Trophoblast cell (in vitro differentiated cells and primary cell): ENCODE measurements at regions not wholly inside any gene's neighbourhood (a gene's known extent, or its start where the extent isn't known, plus 50 kb on each side); places are given as distances from the start of the nearest gene placed in this dataset.
A peak's percentile ranks its signal among the peaks of the same experiment; 100 is the strongest.
"Not testable (repeated sequence)": the region's sequence is repeated elsewhere in the genome, so short reads cannot be mapped to it uniquely, and the experiment has no call there.

Source experiments
- DNase-seq, 2 donors: peaks; one replicate each; pipeline ENCODE4 v3.0.0-alpha.2; 2016
- H2AFZ ChIP-seq: 2 replicates; pipeline ENCODE4 v1.6.1; 2013; ENCODE audit warnings: low read length, moderate library complexity, mild to moderate bottlenecking; ENCODE audit not compliant: insufficient read depth, poor library complexity
- H2AK5ac ChIP-seq: 2 replicates; pipeline ENCODE4 v1.6.1; 2013; ENCODE audit warnings: mild to moderate bottlenecking, low read length
- H2BK120ac ChIP-seq: 2 replicates; pipeline ENCODE4 v1.6.1; 2013; ENCODE audit warnings: low read length, mild to moderate bottlenecking, moderate library complexity; ENCODE audit not compliant: insufficient read depth, poor library complexity
- H2BK12ac ChIP-seq: 2 replicates; pipeline ENCODE4 v1.6.1; 2013; ENCODE audit warnings: mild to moderate bottlenecking, low read length, moderate library complexity
- H2BK5ac ChIP-seq: 2 replicates; pipeline ENCODE4 v1.6.1; 2013; ENCODE audit warnings: low read length, low read depth, moderate library complexity, mild to moderate bottlenecking; ENCODE audit not compliant: poor library complexity
- H3K14ac ChIP-seq: 2 replicates; pipeline ENCODE4 v1.6.1; 2013; ENCODE audit warnings: mild to moderate bottlenecking, low read length
- H3K18ac ChIP-seq: 2 replicates; pipeline ENCODE4 v1.6.1; 2013; ENCODE audit warnings: mild to moderate bottlenecking, low read length
- H3K23ac ChIP-seq: 2 replicates; pipeline ENCODE4 v1.6.1; 2013; ENCODE audit warnings: low read length
- H3K27ac ChIP-seq: 2 replicates; pipeline ENCODE4 v1.5.1; 2013; ENCODE audit warnings: low read depth, mild to moderate bottlenecking, inconsistent platforms, low read length, moderate library complexity
- H3K27me3 ChIP-seq: 2 replicates; pipeline ENCODE4 v1.6.1; 2013; ENCODE audit warnings: inconsistent platforms, mild to moderate bottlenecking, low read length, moderate library complexity; ENCODE audit not compliant: insufficient read depth
- H3K36me3 ChIP-seq, 2 experiments: 1 replicate in 1 of 2; 2 replicates in 1 of 2; pipeline ENCODE4 v1.6.1; 2013; ENCODE audit warnings: low read length in 2 of 2, mild to moderate bottlenecking in 2 of 2, moderate library complexity in 1 of 2; ENCODE audit not compliant: insufficient read depth in 2 of 2, control insufficient read depth in 1 of 2
- H3K4ac ChIP-seq: 2 replicates; pipeline ENCODE4 v1.6.1; 2013; ENCODE audit warnings: low read depth, mild to moderate bottlenecking, low read length, moderate library complexity
- H3K4me1 ChIP-seq, 2 experiments: 1 replicate in 1 of 2; 2 replicates in 1 of 2; pipeline ENCODE4 v1.6.1; 2013; ENCODE audit warnings: low read length in 2 of 2, mild to moderate bottlenecking in 2 of 2, moderate library complexity in 1 of 2; ENCODE audit not compliant: insufficient read depth in 2 of 2, control insufficient read depth in 1 of 2
- H3K4me2 ChIP-seq: 2 replicates; pipeline ENCODE4 v1.6.1; 2013; ENCODE audit warnings: inconsistent platforms, mild to moderate bottlenecking, low read length, moderate library complexity
- H3K4me3 ChIP-seq: 2 replicates; pipeline ENCODE4 v1.5.1; 2013; ENCODE audit warnings: mild to moderate bottlenecking, low read depth, low read length, inconsistent platforms
- H3K79me1 ChIP-seq: one replicate; pipeline ENCODE4 v1.6.1; 2013; ENCODE audit warnings: low read length
- H3K79me2 ChIP-seq: 2 replicates; pipeline ENCODE4 v1.6.1; 2013; ENCODE audit warnings: low read length, mild to moderate bottlenecking; ENCODE audit not compliant: control insufficient read depth, insufficient read depth, poor library complexity
- H3K9ac ChIP-seq: 2 replicates; pipeline ENCODE4 v1.6.1; 2013; ENCODE audit warnings: mild to moderate bottlenecking, low read length
- H3K9me3 ChIP-seq: 2 replicates; pipeline ENCODE4 v1.6.1; 2013; ENCODE audit warnings: low read depth, mild to moderate bottlenecking, control low read depth, inconsistent platforms, low read length; ENCODE audit not compliant: insufficient read depth
- H4K12ac ChIP-seq: 2 replicates; pipeline ENCODE4 v1.6.1; 2013; ENCODE audit warnings: low read depth, mild to moderate bottlenecking, low read length, moderate library complexity
- H4K8ac ChIP-seq: 2 replicates; pipeline ENCODE4 v1.6.1; 2013; ENCODE audit warnings: low read depth, mild to moderate bottlenecking, low read length, moderate library complexity
- H4K91ac ChIP-seq: one replicate; pipeline ENCODE4 v1.6.1; 2013; ENCODE audit warnings: low read depth, mild to moderate bottlenecking, low read length, moderate library complexity
- WGBS: extraction: QIAGEN DNeasy Blood & Tissue Kit; methylation state at CpG from one replicate; pipeline ENCODE4 v1.1.7; 2013; ENCODE audit warnings: missing lambda C conversion rate; ENCODE audit not compliant: insufficient read length, insufficient coverage; ENCODE audit errors: extremely low coverage; 5-methylcytosine and 5-hydroxymethylcytosine counted together

GRCh38 chr4:72842323-72842722 lies 227.2 kb downstream of the COX18 start:
- Histone ChIP-seq H3K14ac (no peak overlapping the region), H3K27me3 (no peaks in the 10 kb centered on the region), H3K23ac (no peak overlapping the region), H3K4me3 (no peak overlapping the region), H3K27ac (no peak overlapping the region), H2BK120ac (no peak overlapping the region), H3K79me2 (no peaks in the 10 kb centered on the region), H3K4me2 (no peak overlapping the region), H2BK5ac (no peak overlapping the region), H2BK12ac (no peak overlapping the region), H3K36me3 (no peaks in the 10 kb centered on the region), H4K91ac (no peak overlapping the region), H3K9ac (no peak overlapping the region), H3K4me1 (peaks cover 0 to 2% of the 10 kb centered on the region in 2 experiments), H3K4ac (no peak overlapping the region), H3K79me1 (no peaks in the 10 kb centered on the region), H4K12ac (no peak overlapping the region), H2AK5ac (no peak overlapping the region), H4K8ac (no peak overlapping the region), H2AFZ (no peak overlapping the region), H3K18ac (no peak overlapping the region), H3K9me3 (peaks cover 6% of the 10 kb centered on the region)
- DNase-seq: no peak

- H3K4me2 ChIP-seq, H3K18ac ChIP-seq, H3K4ac ChIP-seq, H2BK5ac ChIP-seq, H3K9me3 ChIP-seq, H2AK5ac ChIP-seq, H3K4me3 ChIP-seq, H3K79me2 ChIP-seq, H4K12ac ChIP-seq, H4K91ac ChIP-seq, H4K8ac ChIP-seq, H2BK120ac ChIP-seq, H2AFZ ChIP-seq, H3K79me1 ChIP-seq, H2BK12ac ChIP-seq, H3K27me3 ChIP-seq, H3K23ac ChIP-seq, H3K27ac ChIP-seq, H3K4me1 ChIP-seq, H3K14ac ChIP-seq, H3K36me3 ChIP-seq, H3K9ac ChIP-seq: not testable (repeated sequence)
- peak in 1 of 2 donors; percentile 14 for DNase-seq
- no CpG with 5 or more reads among the region's 1 CpG for WGBS
Observed at GRCh38 chr4:72840166-72840565, 229.3 kb downstream of the COX18 start.

GRCh38 chr4:72828864-72829263 lies 240.7 kb downstream of the COX18 start:
- WGBS: no CpG with 5 or more reads among the region's 1 CpG
- Histone ChIP-seq H3K4me2 (no peak overlapping the region), H2AK5ac (no peak overlapping the region), H3K27me3 (no peaks in the 10 kb centered on the region), H3K79me2 (no peaks in the 10 kb centered on the region), H3K18ac (no peak overlapping the region), H3K9ac (no peak overlapping the region), H3K36me3 (no peaks in the 10 kb centered on the region), H3K27ac (no peak overlapping the region), H3K4me1 (no peaks in the 10 kb centered on the region), H2BK120ac (no peak overlapping the region), H3K4ac (no peak overlapping the region), H4K8ac (no peak overlapping the region), H4K91ac (no peak overlapping the region), H3K23ac (no peak overlapping the region), H2BK12ac (no peak overlapping the region), H3K4me3 (no peak overlapping the region), H3K9me3 (no peaks in the 10 kb centered on the region), H2AFZ (no peak overlapping the region), H2BK5ac (no peak overlapping the region), H3K79me1 (no peaks in the 10 kb centered on the region), H4K12ac (no peak overlapping the region), H3K14ac (no peak overlapping the region)
- no peak for DNase-seq

- Histone ChIP-seq H3K9me3 (no peaks in the 10 kb centered on the region), H3K79me2 (no peaks in the 10 kb centered on the region), H3K27me3 (no peaks in the 10 kb centered on the region), H2BK120ac (no peak overlapping the region), H3K18ac (no peak overlapping the region), H3K23ac (no peak overlapping the region), H3K4me2 (no peak overlapping the region), H4K8ac (no peak overlapping the region), H4K12ac (no peak overlapping the region), H3K4me1 (no peaks in the 10 kb centered on the region), H2BK12ac (no peak overlapping the region), H3K4me3 (no peak overlapping the region), H2AFZ (no peak overlapping the region), H2AK5ac (no peak overlapping the region), H3K36me3 (no peaks in the 10 kb centered on the region), H3K14ac (no peak overlapping the region), H2BK5ac (no peak overlapping the region), H3K9ac (no peak overlapping the region), H3K27ac (no peak overlapping the region), H3K4ac (no peak overlapping the region), H3K79me1 (no peaks in the 10 kb centered on the region), H4K91ac (no peak overlapping the region)
- no peak for DNase-seq
- WGBS: no CpG with 5 or more reads among the region's 1 CpG
Observed at GRCh38 chr4:72827968-72828367, 241.5 kb downstream of the COX18 start.

GRCh38 chr4:72820107-72820506 lies 249.4 kb downstream of the COX18 start:
- H3K4ac ChIP-seq: no peak overlapping the region
- H3K18ac ChIP-seq: no peak overlapping the region
- no peak overlapping the region for H2BK12ac ChIP-seq
- no peak overlapping the region for H3K4me2 ChIP-seq
- no peaks in the 10 kb centered on the region for H3K27me3 ChIP-seq
- H3K36me3 ChIP-seq: no peaks in the 10 kb centered on the region
- H3K9me3 ChIP-seq: no peaks in the 10 kb centered on the region
- no peak overlapping the region for H3K14ac ChIP-seq
- no peak overlapping the region for H2AFZ ChIP-seq
- DNase-seq: no peak
- no peak overlapping the region for H3K9ac ChIP-seq
- no peak overlapping the region for H4K12ac ChIP-seq
- H3K79me2 ChIP-seq: no peaks in the 10 kb centered on the region
- H4K8ac ChIP-seq: no peak overlapping the region
- H2BK5ac ChIP-seq: no peak overlapping the region
- no peak overlapping the region for H3K23ac ChIP-seq
- no peak overlapping the region for H3K27ac ChIP-seq
- H2BK120ac ChIP-seq: no peak overlapping the region
- H3K4me3 ChIP-seq: no peak overlapping the region
- H3K79me1 ChIP-seq: peaks cover 1% of the 10 kb centered on the region
- no peak overlapping the region for H4K91ac ChIP-seq
- H2AK5ac ChIP-seq: no peak overlapping the region
- peaks cover 2 to 4% of the 10 kb centered on the region in 2 experiments for H3K4me1 ChIP-seq
